Activated CD4-positive, alpha-beta T cell treated with anti-CD3 and anti-CD28 coated beads for 4 hours (primary cell): ENCODE measurements at regions not wholly inside any gene's neighbourhood (a gene's known extent, or its start where the extent isn't known, plus 50 kb on each side); places are given as distances from the start of the nearest gene placed in this dataset.
"Not testable (repeated sequence)": the region's sequence is repeated elsewhere in the genome, so short reads cannot be mapped to it uniquely, and the experiment has no call there.

Source experiments
- DNase-seq, 2 donors: peaks; one replicate each; pipeline ENCODE4 v3.0.0-alpha.2; 2020

DNA sequence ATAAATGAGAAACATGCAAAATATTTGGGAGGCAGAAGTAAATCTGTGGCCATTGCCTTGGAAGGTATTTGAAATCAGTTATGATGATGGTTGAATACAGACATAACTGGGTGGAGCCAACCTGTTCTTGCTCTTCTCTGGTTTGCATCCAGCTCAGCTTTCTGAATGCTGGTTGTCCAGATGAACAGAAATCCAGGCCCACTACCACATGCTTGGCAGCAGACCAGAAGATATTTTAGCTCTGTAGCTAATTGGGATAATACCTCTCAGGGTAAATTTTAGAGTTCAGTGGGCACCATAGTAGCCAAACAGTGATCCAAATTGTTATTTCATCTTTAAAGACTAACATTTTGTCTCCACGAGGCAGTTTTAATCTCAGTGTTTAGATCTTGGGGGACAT lies 308.3 kb downstream of the RAB38 start:
- no peak for DNase-seq

DNA sequence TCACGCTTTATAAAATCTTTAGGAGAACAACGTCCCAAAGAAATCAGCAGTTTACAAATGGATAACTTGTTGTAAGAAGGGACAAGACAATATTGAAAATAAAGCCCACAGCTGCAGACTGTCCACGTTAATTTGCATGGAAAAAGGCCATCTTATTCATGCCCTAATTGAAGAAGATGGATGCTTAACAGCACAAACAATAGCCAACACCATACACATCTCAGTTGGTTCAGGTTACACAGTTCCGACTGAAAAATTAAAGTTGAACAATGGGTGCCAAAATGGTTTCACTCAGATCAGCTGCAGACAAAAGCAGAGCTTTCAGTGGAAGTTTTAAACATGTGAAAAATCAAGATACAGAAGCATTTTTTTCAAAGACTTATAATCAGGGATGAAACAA lies 314.2 kb downstream of the RAB38 start:
- no peak for DNase-seq

DNA sequence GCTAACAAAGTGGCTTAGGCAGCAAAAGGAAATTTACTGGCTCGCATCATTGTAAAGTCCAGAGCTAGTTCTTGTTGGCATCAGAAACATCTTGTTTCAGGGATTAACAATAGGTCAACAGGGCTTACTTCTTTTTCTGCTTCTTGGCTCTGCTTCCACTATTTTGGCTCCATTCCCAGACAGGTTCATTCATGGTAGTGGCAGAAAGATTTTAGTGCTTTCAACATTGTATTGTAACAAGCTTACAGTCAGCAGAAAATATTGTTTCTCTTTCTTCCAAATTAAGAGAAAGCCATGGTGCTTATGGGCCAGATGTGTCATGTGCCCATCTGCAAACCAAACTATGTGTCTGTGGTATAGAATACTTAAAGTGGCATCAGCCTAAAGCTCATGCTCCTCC lies 315.6 kb downstream of the RAB38 start:
- DNase-seq, result no peak

DNA sequence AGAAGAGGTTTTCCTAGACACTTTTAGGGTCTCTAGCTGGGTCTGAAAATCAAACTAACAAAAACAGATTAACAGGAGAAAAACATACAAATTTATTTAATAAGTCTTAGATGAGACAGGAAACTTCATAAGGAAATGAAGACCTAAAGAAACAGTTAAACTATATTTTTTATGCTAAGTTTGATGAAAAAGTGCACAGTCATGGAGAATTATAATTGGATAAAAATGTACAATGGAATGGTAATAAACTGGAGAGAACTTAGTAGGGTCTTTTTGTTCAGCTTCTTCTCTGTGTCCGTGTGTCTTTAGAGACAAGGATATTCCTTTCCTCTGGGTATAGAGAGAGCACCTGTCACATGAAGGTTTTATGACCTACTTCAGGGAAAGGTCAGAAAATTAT lies 323.4 kb downstream of the RAB38 start:
- no peak for DNase-seq

DNA sequence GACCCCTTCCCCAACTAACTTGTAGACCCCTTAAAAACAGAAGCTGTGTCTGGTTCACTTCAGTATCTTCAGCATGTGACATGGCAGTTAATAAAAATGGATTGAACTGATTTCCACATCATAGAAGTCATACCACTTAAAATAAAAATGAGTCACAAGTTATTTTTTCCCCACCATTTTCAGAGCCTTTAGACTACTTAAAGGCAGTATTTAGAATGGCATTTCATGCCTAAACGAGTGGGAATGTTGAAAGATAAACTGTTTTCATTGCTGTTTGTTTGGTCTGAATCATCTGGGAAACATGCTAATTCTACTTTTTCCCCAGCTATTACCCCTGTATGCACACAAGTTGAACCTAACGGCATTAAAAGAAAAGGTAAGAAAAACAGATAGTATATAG lies 324.0 kb downstream of the RAB38 start:
- DNase-seq, result no peak

DNA sequence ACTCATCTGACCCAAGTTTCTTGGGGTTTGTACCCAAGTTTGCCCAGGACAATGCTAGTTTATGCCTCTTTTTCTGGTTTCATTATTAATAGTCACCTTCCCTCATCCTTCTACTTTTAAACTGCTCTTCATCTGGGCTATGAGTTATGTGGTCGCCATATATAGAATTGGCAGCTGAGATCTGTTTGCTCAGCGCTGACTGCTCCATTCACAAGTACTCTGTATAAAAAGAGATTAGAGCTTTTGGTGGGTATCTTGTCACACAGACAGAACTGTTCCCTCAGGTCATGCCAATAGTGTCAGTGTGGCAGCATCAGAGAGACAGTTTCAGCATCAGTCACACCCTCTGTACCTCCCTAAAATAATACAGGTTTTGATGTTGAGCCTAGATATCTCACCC lies 326.0 kb downstream of the RAB38 start:
- DNase-seq, result no peak

DNA sequence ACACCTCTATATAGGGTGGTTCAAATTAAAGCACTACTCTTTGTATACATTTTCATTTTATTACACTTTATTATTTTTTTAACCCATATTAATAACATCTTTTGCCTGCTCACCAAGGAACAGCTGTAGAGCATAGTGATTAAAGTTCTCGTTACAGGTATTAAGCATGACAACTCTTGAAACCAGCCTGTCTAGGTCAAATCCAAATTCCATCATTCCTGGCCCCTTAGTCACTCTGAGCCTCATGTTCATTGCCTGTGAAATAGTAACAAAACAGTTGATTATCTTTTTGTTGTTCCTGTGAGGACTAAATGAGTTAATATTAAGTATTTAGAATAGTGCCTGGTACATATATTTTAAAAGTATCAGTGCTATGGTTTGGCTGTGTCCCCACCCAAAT lies 334.5 kb downstream of the RAB38 start:
- no peak for DNase-seq

DNA sequence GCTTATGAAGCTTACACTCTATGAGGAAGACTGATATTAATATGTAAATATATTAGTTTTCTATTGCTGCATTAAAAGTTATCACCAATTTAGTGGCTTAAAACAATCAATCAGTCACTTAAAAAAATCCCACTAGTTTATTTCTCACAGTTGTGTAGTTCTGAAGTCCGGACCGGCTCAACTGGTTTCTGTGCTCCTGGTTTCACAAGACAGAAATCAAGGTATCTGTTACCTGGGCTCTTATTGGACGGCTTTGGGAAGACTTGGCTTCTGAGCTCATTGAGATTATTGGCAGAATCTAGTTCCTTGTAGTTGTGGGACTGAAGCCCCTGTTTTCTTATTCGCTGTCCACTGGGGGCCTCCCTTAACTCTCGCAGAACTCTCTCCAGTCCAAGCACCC lies 343.0 kb downstream of the RAB38 start:
- DNase-seq, result no peak

DNA sequence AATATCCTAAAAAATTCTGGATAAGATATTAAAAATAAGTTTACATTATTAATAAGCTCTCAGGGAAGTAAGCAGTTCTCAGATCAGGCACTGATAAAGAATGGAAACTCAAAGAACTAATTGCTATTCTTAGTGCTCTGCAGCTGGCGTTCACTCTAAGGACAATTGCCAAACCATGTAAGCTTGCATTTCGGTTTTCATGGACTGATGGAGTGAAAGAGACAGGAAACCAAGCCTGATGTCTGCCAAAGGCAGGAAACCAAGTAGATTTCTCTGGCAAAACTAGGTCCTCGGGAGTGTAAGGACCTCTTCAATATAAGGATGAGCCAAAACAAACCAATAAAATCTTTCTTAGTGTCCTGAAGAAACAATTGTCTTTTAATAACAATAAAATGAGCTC lies 355.2 kb downstream of the RAB38 start:
- DNase-seq, result no peak

DNA sequence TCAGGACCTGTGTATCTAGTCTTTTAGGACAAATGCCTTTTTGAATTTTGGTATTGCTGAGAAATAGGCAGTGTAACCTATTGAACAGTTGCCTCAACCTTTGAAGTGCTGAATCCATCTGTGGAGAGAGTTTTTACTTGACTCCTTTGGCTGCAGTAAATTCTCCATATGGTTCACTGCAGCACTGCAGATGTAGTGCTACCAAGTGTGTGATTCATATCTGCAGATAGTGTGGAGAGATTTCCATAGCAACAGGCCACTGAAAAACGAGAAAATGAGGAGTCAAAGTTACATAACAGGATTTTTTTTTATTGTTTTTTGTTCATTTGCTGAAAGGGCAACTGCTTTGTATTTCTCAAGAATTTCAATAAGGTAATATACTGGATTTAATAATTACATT lies 356.1 kb downstream of the RAB38 start:
- DNase-seq, result no peak

DNA sequence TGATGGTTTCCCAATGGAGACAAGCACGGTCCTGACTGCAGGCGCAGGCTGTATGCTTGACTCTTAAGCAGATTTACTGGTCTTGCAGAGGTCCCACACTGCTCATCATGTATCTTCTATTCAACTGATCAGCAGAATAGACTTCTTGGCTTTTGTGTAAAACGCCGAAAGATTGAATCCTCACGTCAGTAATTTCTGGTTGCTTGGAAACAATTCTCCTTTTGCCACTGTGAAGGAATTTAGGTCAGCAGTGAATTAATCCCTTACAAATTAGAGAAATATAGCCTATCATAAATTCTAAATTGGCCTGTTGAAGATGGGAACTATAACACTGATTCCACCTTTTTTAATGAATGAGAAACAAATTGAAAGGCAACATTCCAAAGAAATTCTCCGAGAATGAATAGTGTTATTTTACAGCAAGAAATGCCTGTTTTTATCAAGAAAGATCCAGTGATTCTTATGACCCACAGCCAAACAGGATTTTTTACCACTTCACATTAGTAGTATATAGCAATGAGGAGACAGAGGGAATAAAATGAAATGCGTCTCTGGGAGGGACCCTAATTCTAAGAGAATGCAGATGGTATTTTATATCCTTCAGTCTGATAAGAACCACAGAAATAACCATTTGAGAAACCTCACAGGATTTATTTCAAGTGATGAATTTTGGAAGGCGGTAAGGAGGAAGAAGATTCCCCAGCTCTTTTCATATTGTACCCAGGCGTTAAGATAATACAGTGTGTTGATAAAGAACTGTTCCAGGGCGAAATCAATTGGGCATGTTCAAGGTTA lies 362.5 kb downstream of the RAB38 start:
- no peak for DNase-seq

DNA sequence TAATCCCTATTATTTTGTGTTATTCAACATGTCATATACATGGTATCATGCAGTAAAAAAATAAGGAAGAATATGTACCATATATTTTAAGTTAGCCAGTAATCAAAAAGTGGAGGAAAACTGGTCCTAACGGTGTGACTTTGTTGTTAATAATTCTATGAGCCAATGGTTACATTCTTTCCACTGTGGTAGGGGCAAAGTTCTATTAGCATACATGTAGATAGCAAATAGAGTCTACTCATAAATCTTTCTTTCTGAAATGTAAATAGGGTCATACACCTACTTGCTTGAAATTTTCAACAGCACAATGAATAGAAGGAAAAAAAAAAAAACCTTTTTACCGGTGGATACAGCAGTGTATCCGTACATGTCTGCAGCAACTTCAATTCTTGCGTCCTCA lies 364.8 kb downstream of the RAB38 start:
- DNase-seq, result no peak

DNA sequence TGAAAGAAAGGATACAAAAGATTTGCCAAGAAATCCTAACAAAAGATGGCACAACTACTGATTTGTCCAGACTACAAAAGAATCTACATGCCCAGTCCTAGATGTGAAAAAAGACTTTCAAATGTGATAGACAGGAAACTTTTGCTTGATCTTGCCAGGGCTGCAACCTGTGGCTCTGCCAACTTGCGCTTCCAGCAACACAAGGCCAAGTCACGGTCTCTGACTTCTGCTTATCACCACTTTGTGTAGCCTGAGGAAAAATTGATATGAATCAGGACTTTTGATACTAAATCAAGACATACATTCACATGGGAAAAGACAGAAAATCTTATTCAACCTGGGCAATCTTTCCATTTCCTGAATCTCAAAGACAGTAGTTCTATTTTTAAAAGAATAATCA lies 366.0 kb downstream of the RAB38 start:
- no peak for DNase-seq

DNA sequence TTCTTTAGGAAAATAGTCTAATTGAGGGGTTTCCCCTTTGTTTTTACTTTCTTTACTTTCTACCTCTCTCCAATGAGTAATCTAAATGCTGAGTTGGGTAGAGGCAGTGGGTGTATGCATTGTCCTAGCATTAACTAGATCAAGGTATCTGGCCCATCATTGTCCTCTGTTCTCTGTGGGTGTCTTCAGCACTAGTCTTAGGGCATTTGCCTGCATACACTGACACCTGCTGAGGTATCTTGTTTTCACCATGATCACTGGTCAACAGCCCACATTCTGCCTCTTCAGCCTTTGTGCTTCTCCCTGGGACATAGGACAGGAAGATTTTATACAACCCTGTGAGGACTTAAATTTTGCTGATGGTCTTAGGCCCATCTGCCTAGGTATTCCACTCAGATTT lies 371.1 kb downstream of the RAB38 start:
- no peak for DNase-seq

DNA sequence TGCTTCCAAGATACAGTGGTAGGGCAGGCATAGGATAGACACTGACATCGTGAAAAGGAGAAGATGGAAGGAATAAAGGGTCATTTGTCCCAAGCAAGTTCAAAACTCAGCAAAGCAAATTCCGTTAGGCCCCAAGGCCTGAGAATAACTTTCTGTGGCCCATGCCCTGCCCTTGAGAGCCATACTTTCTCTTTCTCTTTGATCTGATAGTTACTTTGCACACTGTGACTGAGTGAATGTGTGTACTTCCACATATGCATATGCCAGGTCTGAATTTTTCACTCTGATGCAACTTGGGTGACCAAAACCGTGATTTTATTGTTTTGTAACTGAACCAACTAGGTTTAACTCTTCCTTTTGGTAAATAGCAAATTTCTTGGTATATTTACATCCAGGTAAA lies 371.5 kb downstream of the RAB38 start:
- DNase-seq, result no peak

DNA sequence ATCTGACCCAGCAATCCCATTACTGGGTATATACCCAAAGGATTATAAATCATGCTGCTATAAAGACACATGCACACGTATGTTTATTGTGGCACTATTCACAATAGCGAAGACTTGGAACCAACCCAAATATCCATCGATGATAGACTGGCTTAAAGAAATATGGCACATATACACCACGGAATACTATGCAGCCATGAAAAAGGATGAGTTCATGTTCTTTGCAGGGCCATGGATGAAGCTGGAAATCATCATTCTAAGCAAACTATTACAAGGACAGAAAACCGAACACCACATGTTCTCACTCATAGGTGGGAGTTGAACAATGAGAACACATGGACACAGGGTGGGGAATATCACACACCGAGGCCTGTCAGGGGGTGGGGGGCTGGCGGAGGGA lies 390.4 kb downstream of the RAB38 start:
- not testable (repeated sequence) for DNase-seq

DNA sequence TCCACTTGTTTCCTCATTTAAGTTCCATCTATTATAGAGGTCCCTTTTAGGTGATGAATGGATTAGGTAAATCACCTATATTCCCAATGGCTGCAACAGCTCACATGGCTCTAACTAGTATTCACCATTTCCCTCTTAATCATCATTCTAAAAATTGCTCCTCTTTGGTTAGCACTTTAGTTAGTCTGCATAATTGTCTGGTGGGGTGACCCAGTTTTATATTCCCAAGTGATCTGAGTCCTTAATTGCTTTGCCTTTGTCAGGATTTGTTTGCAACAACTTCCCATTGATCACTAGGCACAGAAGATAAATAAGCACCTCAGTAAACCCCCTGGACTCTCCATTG lies 395.2 kb downstream of the RAB38 start:
- no peak for DNase-seq

DNA sequence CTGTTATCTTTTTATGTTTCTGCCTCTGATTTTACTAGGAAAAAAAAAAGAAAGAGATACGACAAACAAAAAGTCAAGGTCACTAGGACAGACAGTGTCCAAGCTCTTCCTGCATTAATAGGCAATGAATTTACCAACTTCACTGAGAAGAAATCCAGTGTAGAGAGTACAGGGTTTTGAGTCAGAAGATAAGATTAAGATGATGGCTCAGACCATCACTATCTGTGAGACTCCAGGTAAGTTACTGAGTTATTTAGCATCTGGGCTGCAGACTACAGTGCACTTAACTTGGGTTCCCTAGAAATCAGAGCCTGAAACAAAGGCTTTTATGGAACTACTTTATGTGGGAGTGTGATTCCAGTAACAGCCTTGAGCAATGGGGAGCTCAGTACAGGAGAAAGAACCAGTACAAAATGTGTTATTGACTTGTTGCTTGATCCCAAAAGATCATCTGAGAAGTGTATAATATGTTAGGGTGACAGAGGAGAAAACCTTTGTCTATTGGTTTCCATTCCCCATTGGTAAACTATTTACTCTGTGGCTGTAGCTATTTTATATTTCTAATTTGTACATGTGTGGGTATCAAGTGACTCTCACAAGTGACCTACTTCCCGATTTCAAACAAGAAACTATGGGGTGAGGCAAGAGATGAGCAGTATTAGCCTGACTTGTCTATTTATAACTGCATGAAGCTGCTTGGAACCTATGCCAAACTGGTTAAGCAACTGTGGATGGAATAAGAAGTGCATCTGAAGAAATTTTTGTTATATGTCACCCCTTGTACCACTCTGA lies 395.8 kb downstream of the RAB38 start:
- no peak for DNase-seq

DNA sequence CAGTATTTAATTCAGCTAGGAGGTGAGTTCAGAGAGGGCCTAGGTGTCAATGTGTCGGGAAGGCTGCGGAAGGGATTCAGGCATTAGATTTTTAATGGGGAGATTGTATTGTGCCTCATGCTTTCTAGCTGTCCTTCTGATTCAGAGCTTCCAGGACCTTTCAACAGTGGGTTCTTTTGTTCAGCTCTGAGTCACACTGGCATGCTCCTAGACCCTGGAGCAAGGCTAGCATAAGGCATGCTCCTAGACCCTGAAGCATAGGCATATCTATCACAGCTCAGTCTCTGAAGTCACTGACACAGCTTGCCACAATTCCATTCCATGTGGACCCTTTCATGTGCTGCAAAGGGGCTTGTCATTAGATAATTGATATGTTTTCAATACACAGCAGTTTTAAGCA lies 396.9 kb downstream of the RAB38 start:
- DNase-seq, result no peak

DNA sequence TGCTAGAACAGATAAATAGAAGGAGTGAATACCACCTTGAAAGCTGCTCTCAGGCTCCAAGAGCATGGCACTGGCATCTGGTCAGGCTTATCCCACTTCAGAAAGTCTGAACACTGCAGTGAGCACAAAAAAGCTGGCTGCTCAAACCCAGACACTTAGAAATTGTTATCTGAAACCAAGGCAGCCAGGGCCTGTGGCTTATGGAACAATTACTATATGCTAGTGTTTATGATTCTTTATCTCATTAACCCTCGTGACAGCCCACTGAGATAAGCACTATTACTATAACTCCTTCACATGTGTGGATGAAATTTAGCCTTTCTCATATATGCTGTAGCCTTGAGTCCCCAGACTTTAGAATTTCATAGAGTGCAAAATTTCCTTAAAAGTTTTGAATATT lies 400.2 kb downstream of the RAB38 start:
- DNase-seq, result no peak

DNA sequence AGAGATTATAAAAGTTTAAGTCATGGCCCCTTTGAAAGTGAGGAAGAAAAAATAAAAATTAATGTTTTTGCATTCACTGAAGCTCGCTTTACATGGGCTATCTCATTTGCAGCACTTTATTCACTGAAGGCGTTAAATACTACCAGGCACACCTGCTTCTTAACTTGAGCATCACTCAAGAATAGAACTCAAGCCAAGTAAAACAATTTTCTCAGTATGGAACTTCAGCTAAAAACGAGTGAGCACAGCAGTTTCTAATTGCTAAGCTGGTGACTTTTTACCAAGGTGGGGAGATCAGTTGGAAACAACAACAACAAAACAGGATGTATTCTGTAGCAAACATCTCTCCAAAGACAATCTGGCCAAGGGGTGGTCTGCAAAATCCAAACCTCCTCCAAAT lies 405.6 kb downstream of the RAB38 start:
- no peak for DNase-seq

DNA sequence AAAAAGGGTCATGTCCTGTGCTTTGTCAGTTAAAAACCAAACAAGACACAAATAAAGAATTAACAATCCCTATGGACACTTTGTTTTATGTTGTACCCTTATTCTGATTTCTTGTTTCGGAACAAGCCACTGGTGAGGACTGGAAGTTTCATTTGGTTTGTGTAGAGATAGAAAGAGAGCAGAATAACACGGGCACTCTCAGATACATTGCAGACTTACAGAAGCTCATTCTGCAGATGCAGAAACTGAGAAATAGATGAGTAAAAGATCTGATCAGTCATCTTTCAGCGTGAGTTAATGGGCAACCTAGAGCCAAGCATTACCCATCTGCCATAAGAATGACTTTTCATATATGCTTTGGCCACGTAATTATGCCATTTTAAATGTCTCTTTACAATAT lies 407.6 kb downstream of the RAB38 start:
- no peak for DNase-seq

DNA sequence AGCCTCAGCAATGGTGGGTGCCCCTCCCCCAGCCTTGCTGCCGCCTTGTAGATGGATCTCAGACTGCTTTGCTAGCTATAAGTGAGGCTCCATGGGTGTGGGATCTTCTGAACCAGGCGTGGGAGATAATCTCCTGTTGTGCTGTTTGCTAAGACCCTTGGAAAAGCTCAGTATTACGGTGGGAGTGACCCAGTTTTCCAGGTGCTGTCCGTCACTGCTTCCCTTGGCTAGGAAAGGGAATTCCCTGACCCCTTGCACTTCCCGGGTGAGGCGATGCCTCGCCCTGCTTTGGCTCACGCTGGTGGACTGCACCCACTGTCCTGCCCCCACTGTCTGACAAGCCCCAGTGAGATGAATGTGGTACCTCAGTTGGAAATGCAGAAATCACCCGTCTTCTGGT lies 411.2 kb downstream of the RAB38 start:
- not testable (repeated sequence) for DNase-seq

DNA sequence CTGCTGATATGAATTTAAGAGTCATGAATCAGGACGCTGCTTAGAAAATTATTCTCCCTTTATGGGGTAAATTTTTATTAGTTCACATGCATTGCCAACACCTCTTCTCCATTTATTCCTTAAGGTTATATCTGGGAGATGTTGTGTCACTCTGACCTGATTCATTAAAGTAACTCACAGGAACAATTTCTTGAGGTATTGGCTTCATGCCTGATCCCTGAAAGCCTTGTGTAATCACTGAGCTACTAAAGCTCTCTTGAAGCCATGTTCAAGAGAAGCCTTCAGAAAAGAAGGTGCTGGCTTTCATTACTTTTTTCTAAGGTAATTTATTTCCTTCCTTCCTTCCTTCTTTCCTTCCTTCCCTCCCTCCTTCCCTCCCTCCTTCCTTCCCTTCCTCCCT lies 420.6 kb downstream of the RAB38 start:
- DNase-seq, result no peak

DNA sequence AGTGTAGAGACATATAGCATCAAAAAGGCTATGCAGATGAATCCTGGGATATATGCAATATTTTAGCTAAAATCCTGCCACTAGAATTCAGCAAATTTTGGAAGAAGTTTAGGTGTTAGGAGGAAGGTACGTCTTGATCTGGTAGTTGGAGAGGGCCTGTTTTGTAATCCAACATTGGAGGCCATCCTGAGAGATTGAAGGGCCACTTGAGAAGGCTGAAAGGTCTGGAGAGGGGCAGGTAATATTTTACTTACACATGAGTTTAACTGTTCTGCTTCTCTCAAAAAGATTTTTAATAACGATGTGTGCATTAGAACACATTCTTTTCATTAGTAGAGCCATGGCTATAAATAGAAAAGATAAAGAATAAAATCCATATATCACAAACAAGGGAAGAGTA lies 422.1 kb downstream of the RAB38 start:
- no peak for DNase-seq
